Activated CD8-positive, alpha-beta memory T cell treated with anti-CD3 and anti-CD28 coated beads, Interleukin-2, amount 10 ng/mL, durations not matched to agents 7 days and 5 days (primary cell): ENCODE measurements at regions not wholly inside any gene's neighbourhood (a gene's known extent, or its start where the extent isn't known, plus 50 kb on each side); places are given as distances from the start of the nearest gene placed in this dataset.

ENCODE experiments used
- ATAC-seq: fragments of 150-1000 bp; cut with Tn5 transposase; one replicate; pipeline ENCODE4 v1.10.0; 2021; ENCODE audit warnings: moderate library complexity
- CTCF ChIA-PET: fragments of 350-600 bp; sonication (Branson Sonifier 250); formaldehyde crosslinking; loops from one replicate; lab custom pipeline; 2021; ENCODE audit warnings: antibody characterized with exemption; lab: Charles Lee
- DNase-seq: peaks from one replicate; pipeline ENCODE4 v3.0.0-alpha.2; 2020
- H3K27ac Mint-ChIP-seq: one replicate; pipeline ENCODE4 v1.8.0; 2021; ENCODE audit warnings: mild to moderate bottlenecking, mixed read lengths
- H3K27me3 Mint-ChIP-seq: one replicate; pipeline ENCODE4 v1.8.0; 2021; ENCODE audit warnings: mixed read lengths
- H3K36me3 Mint-ChIP-seq: one replicate; pipeline ENCODE4 v1.8.0; 2021; ENCODE audit warnings: mild to moderate bottlenecking, mixed read lengths
- H3K4me1 Mint-ChIP-seq: one replicate; pipeline ENCODE4 v1.8.0; 2021; ENCODE audit warnings: mixed read lengths
- H3K4me3 Mint-ChIP-seq: one replicate; pipeline ENCODE4 v1.8.0; 2021; ENCODE audit warnings: mild to moderate bottlenecking, moderate library complexity, mixed read lengths
- H3K9me3 Mint-ChIP-seq: one replicate; pipeline ENCODE4 v1.8.0; 2022; ENCODE audit warnings: low read depth, mixed read lengths

GRCh38 chr2:59745085-59745484, 808.4 kb downstream of the BCL11A start:
- Mint-ChIP-seq H3K27ac (no peak overlapping the region), H3K4me3 (no peak overlapping the region), H3K9me3 (no peaks in the 10 kb centered on the region)

GRCh38 chr2:59744436-59744835, 809.0 kb downstream of the BCL11A start:
- no peaks in the 10 kb centered on the region for H3K36me3 Mint-ChIP-seq
- ATAC-seq (no peak), DNase-seq (no peak)
- H3K27me3 Mint-ChIP-seq: no peaks in the 10 kb centered on the region
- no peak overlapping the region for H3K4me3 Mint-ChIP-seq
- H3K27ac Mint-ChIP-seq: no peak overlapping the region
- H3K4me1 Mint-ChIP-seq: no peaks in the 10 kb centered on the region
- no peaks in the 10 kb centered on the region for H3K9me3 Mint-ChIP-seq
- CTCF ChIA-PET: no interaction called here

More at GRCh38 chr2:59745085-59745484, 808.4 kb downstream of the BCL11A start:
- DNase-seq: no peak
- no peaks in the 10 kb centered on the region for H3K36me3 Mint-ChIP-seq
- CTCF ChIA-PET: no interaction called here
- no peak for ATAC-seq
- H3K27me3 Mint-ChIP-seq: no peaks in the 10 kb centered on the region
- H3K4me1 Mint-ChIP-seq: no peaks in the 10 kb centered on the region

GRCh38 chr2:59741840-59742239, 811.6 kb downstream of the BCL11A start:
- Mint-ChIP-seq H3K27me3 (no peaks in the 10 kb centered on the region), H3K4me1 (no peaks in the 10 kb centered on the region), H3K27ac (no peak overlapping the region), H3K4me3 (no peak overlapping the region), H3K9me3 (no peaks in the 10 kb centered on the region), H3K36me3 (no peaks in the 10 kb centered on the region)
- CTCF ChIA-PET: no interaction called here
- no peak for DNase-seq
- no peak for ATAC-seq

GRCh38 chr2:59739166-59739565, 814.3 kb downstream of the BCL11A start:
- Mint-ChIP-seq H3K9me3 (no peaks in the 10 kb centered on the region), H3K4me3 (no peak overlapping the region), H3K27me3 (no peaks in the 10 kb centered on the region), H3K27ac (no peak overlapping the region), H3K4me1 (no peaks in the 10 kb centered on the region), H3K36me3 (no peaks in the 10 kb centered on the region)
- DNase-seq (no peak), ATAC-seq (no peak)
- CTCF ChIA-PET: no interaction called here

GRCh38 chr2:59737299-59737698, 816.2 kb downstream of the BCL11A start:
- ATAC-seq: no peak
- no peak for DNase-seq
- H3K27ac Mint-ChIP-seq: no peak overlapping the region
- no peaks in the 10 kb centered on the region for H3K4me1 Mint-ChIP-seq
- H3K4me3 Mint-ChIP-seq: no peak overlapping the region
- no peaks in the 10 kb centered on the region for H3K36me3 Mint-ChIP-seq
- CTCF ChIA-PET: no interaction called here
- no peaks in the 10 kb centered on the region for H3K27me3 Mint-ChIP-seq
- no peaks in the 10 kb centered on the region for H3K9me3 Mint-ChIP-seq

- Mint-ChIP-seq H3K27me3 (no peaks in the 10 kb centered on the region), H3K4me3 (no peak overlapping the region), H3K27ac (no peak overlapping the region), H3K36me3 (no peaks in the 10 kb centered on the region), H3K4me1 (no peaks in the 10 kb centered on the region), H3K9me3 (no peaks in the 10 kb centered on the region)
- ATAC-seq (no peak), DNase-seq (no peak)
- CTCF ChIA-PET: no interaction called here
Observed at GRCh38 chr2:59734743-59735142, 818.7 kb downstream of the BCL11A start.

GRCh38 chr2:59733970-59734369, 819.5 kb downstream of the BCL11A start:
- DNase-seq: no peak
- H3K9me3 Mint-ChIP-seq: no peaks in the 10 kb centered on the region
- no peak for ATAC-seq
- H3K27ac Mint-ChIP-seq: no peak overlapping the region
- H3K27me3 Mint-ChIP-seq: no peaks in the 10 kb centered on the region
- CTCF ChIA-PET: no interaction called here
- no peak overlapping the region for H3K4me3 Mint-ChIP-seq
- H3K36me3 Mint-ChIP-seq: no peaks in the 10 kb centered on the region
- no peaks in the 10 kb centered on the region for H3K4me1 Mint-ChIP-seq

GRCh38 chr2:59733567-59733930, 819.9 kb downstream of the BCL11A start:
- no peak overlapping the region for H3K27ac Mint-ChIP-seq
- no peaks in the 10 kb centered on the region for H3K9me3 Mint-ChIP-seq
- ATAC-seq (no peak), DNase-seq (no peak)
- no peaks in the 10 kb centered on the region for H3K36me3 Mint-ChIP-seq
- no peaks in the 10 kb centered on the region for H3K27me3 Mint-ChIP-seq
- CTCF ChIA-PET: no interaction called here
- no peak overlapping the region for H3K4me3 Mint-ChIP-seq
- no peaks in the 10 kb centered on the region for H3K4me1 Mint-ChIP-seq

GRCh38 chr2:59732871-59733566, 820.4 kb downstream of the BCL11A start:
- H3K27ac Mint-ChIP-seq: no peak overlapping the region
- CTCF ChIA-PET: no interaction called here
- no peak overlapping the region for H3K4me3 Mint-ChIP-seq
- H3K9me3 Mint-ChIP-seq: no peaks in the 10 kb centered on the region
- no peaks in the 10 kb centered on the region for H3K4me1 Mint-ChIP-seq
- H3K36me3 Mint-ChIP-seq: no peaks in the 10 kb centered on the region
- ATAC-seq: no peak
- DNase-seq: no peak
- H3K27me3 Mint-ChIP-seq: no peaks in the 10 kb centered on the region

GRCh38 chr2:59727121-59727590, 826.3 kb downstream of the BCL11A start:
- no peaks in the 10 kb centered on the region for H3K36me3 Mint-ChIP-seq
- H3K27ac Mint-ChIP-seq: no peak overlapping the region
- DNase-seq (no peak), ATAC-seq (no peak)
- H3K4me1 Mint-ChIP-seq: no peaks in the 10 kb centered on the region
- CTCF ChIA-PET: no interaction called here
- H3K27me3 Mint-ChIP-seq: no peaks in the 10 kb centered on the region
- no peak overlapping the region for H3K4me3 Mint-ChIP-seq
- no peaks in the 10 kb centered on the region for H3K9me3 Mint-ChIP-seq

GRCh38 chr2:59726228-59727120, 827.0 kb downstream of the BCL11A start:
- CTCF ChIA-PET: no interaction called here
- no peak for ATAC-seq
- no peak overlapping the region for H3K4me3 Mint-ChIP-seq

GRCh38 chr2:59724746-59725145, 828.7 kb downstream of the BCL11A start:
- DNase-seq: no peak
- no peak overlapping the region for H3K4me3 Mint-ChIP-seq
- no peaks in the 10 kb centered on the region for H3K27me3 Mint-ChIP-seq
- H3K4me1 Mint-ChIP-seq: no peaks in the 10 kb centered on the region
- no peak for ATAC-seq
- H3K9me3 Mint-ChIP-seq: no peaks in the 10 kb centered on the region
- H3K36me3 Mint-ChIP-seq: no peaks in the 10 kb centered on the region
- no peak overlapping the region for H3K27ac Mint-ChIP-seq
- CTCF ChIA-PET: no interaction called here

More at GRCh38 chr2:59726228-59727120, 827.0 kb downstream of the BCL11A start:
- H3K27me3 Mint-ChIP-seq: no peaks in the 10 kb centered on the region
- no peaks in the 10 kb centered on the region for H3K36me3 Mint-ChIP-seq
- no peak for DNase-seq
- H3K9me3 Mint-ChIP-seq: no peaks in the 10 kb centered on the region
- no peaks in the 10 kb centered on the region for H3K4me1 Mint-ChIP-seq
- no peak overlapping the region for H3K27ac Mint-ChIP-seq

- Mint-ChIP-seq H3K4me1 (no peaks in the 10 kb centered on the region), H3K27ac (no peak overlapping the region), H3K4me3 (no peak overlapping the region), H3K9me3 (no peaks in the 10 kb centered on the region), H3K36me3 (no peaks in the 10 kb centered on the region), H3K27me3 (no peaks in the 10 kb centered on the region)
- DNase-seq: no peak
- CTCF ChIA-PET: no interaction called here
- no peak for ATAC-seq
Observed at GRCh38 chr2:59720296-59720866, 833.1 kb downstream of the BCL11A start.

GRCh38 chr2:59713577-59713976, 839.9 kb downstream of the BCL11A start:
- Mint-ChIP-seq H3K4me1 (no peaks in the 10 kb centered on the region), H3K27ac (no peak overlapping the region), H3K27me3 (no peaks in the 10 kb centered on the region), H3K9me3 (no peaks in the 10 kb centered on the region), H3K36me3 (no peaks in the 10 kb centered on the region), H3K4me3 (no peak overlapping the region)
- ATAC-seq (no peak), DNase-seq (no peak)
- CTCF ChIA-PET: no interaction called here
